ENCODE measurements at regions not wholly inside any gene's neighbourhood (a gene's known extent, or its start where the extent isn't known, plus 50 kb on each side); places are given as distances from the start of the nearest gene placed in this dataset.

- no peak overlapping the region for H3K4me3 Mint-ChIP-seq
- peaks cover 18% of the 10 kb centered on the region for H3K4me1 Mint-ChIP-seq (ENCODE audit: unreplicated experiment)
- peak overlapping the region; percentile 87 for H3K27ac Mint-ChIP-seq
Observed at GRCh38 chr7:46932676-46933424, 649.1 kb downstream of the TNS3 start.

GRCh38 chr7:46932306-46932675 lies 649.6 kb downstream of the TNS3 start:
- DNase-seq (ENCODE audit: extremely low spot score, unreplicated experiment), result no peak
- H3K36me3 Mint-ChIP-seq, result no peaks in the 10 kb centered on the region
- peaks cover 5% of the 10 kb centered on the region for H3K9me3 Mint-ChIP-seq
- H3K4me3 Mint-ChIP-seq, result no peak overlapping the region
- peak overlapping the region; percentile 87 for H3K27ac Mint-ChIP-seq
- TF ChIP-seq CTCF (conservative IDR thresholded peaks at IDR 0.05), result no peak
- H3K4me1 Mint-ChIP-seq (ENCODE audit: unreplicated experiment), result peaks cover 18% of the 10 kb centered on the region
- no peaks in the 10 kb centered on the region for H3K27me3 Mint-ChIP-seq

More at GRCh38 chr7:46932676-46933424, 649.1 kb downstream of the TNS3 start:
- DNase-seq (ENCODE audit: extremely low spot score, unreplicated experiment), result no peak
- Mint-ChIP-seq H3K27me3 (no peaks in the 10 kb centered on the region), H3K9me3 (peaks cover 5% of the 10 kb centered on the region), H3K36me3 (no peaks in the 10 kb centered on the region)
- no peak for TF ChIP-seq CTCF (conservative IDR thresholded peaks at IDR 0.05)

GRCh38 chr7:46930366-46930765 lies 651.5 kb downstream of the TNS3 start:
- Mint-ChIP-seq H3K9me3 (peaks cover 5% of the 10 kb centered on the region), H3K27me3 (no peaks in the 10 kb centered on the region), H3K27ac (no peak overlapping the region), H3K36me3 (peaks cover 4% of the 10 kb centered on the region), H3K4me1 (ENCODE audit: unreplicated experiment) (peaks cover 18% of the 10 kb centered on the region), H3K4me3 (no peak overlapping the region)
- DNase-seq (ENCODE audit: extremely low spot score, unreplicated experiment), result no peak
- TF ChIP-seq CTCF (conservative IDR thresholded peaks at IDR 0.05), result no peak

- H3K4me1 Mint-ChIP-seq (ENCODE audit: unreplicated experiment), result peaks cover 16% of the 10 kb centered on the region
- no peak overlapping the region for H3K4me3 Mint-ChIP-seq
- H3K9me3 Mint-ChIP-seq, result peaks cover 5% of the 10 kb centered on the region
- no peak overlapping the region for H3K27ac Mint-ChIP-seq
- no peak for TF ChIP-seq CTCF (conservative IDR thresholded peaks at IDR 0.05)
- peaks cover 4% of the 10 kb centered on the region for H3K36me3 Mint-ChIP-seq
- DNase-seq (ENCODE audit: extremely low spot score, unreplicated experiment), result no peak
- no peaks in the 10 kb centered on the region for H3K27me3 Mint-ChIP-seq
Observed at GRCh38 chr7:46929359-46929758, 652.6 kb downstream of the TNS3 start.

GRCh38 chr7:46928719-46929118 lies 653.2 kb downstream of the TNS3 start:
- no peak overlapping the region for H3K4me3 Mint-ChIP-seq
- TF ChIP-seq CTCF (conservative IDR thresholded peaks at IDR 0.05), result no peak
- H3K27me3 Mint-ChIP-seq, result no peaks in the 10 kb centered on the region
- no peak overlapping the region for H3K27ac Mint-ChIP-seq
- H3K36me3 Mint-ChIP-seq, result peaks cover 4% of the 10 kb centered on the region
- H3K9me3 Mint-ChIP-seq, result peaks cover 5% of the 10 kb centered on the region
- no peak for DNase-seq (ENCODE audit: extremely low spot score, unreplicated experiment)
- H3K4me1 Mint-ChIP-seq (ENCODE audit: unreplicated experiment), result peaks cover 12% of the 10 kb centered on the region
